WTC11 (cell line): ENCODE measurements at regions not wholly inside any gene's neighbourhood (a gene's known extent, or its start where the extent isn't known, plus 50 kb on each side); places are given as distances from the start of the nearest gene placed in this dataset.

Experiments used
- CTCF ChIP-seq: fragments of 200-600 bp; IDR thresholded peaks from 2 replicates; pipeline ENCODE4 v1.8.0; 2022; ENCODE audit warnings: antibody characterized with exemption
- E2F1 ChIP-seq: sonication (generic); formaldehyde crosslinking; IDR thresholded peaks from 2 replicates; pipeline ENCODE4 v1.8.0; 2022; ENCODE audit warnings: mild to moderate bottlenecking, missing genetic modification reagents
- GABPB1 ChIP-seq: sonication (generic); formaldehyde crosslinking; IDR thresholded peaks from 2 replicates; pipeline ENCODE4 v1.8.1; 2023; ENCODE audit warnings: mild to moderate bottlenecking, missing genetic modification reagents
- IRF2 ChIP-seq: sonication (generic); formaldehyde crosslinking; IDR thresholded peaks from 2 replicates; pipeline ENCODE4 v1.8.0; 2022; ENCODE audit warnings: low read depth, missing genetic modification reagents, borderline replicate concordance
- MAX ChIP-seq: sonication (generic); formaldehyde crosslinking; IDR thresholded peaks from 2 replicates; pipeline ENCODE4 v1.8.0; 2022; ENCODE audit warnings: mild to moderate bottlenecking, missing genetic modification reagents
- RELA ChIP-seq: sonication (generic); formaldehyde crosslinking; IDR thresholded peaks from 2 replicates; pipeline ENCODE4 v1.8.1; 2022; ENCODE audit warnings: missing genetic modification reagents, mild to moderate bottlenecking, borderline replicate concordance
- TEAD4 ChIP-seq: sonication (generic); formaldehyde crosslinking; IDR thresholded peaks from 2 replicates; pipeline ENCODE4 v1.8.0; 2022; ENCODE audit warnings: mild to moderate bottlenecking, missing genetic modification reagents
- ZNF423 ChIP-seq: fragments of 250-450 bp; sonication (Bioruptor Pico); IDR thresholded peaks from 2 replicates; pipeline ENCODE4 v2.1.2; 2022; ENCODE audit warnings: mild to moderate bottlenecking, moderate library complexity

- TF ChIP-seq CTCF (no peak), ZNF423 (CRISPR knock-in tag) (no peak), RELA (no peak), E2F1 (CRISPR knock-in tag) (no peak), IRF2 (no peak), MAX (CRISPR knock-in tag) (no peak), TEAD4 (CRISPR knock-in tag) (no peak), GABPB1 (no peak)
Observed at GRCh38 chr7:126227643-126228042, 1025.1 kb downstream of the GRM8 start.
